ENCODE measurements at regions not wholly inside any gene's neighbourhood (a gene's known extent, or its start where the extent isn't known, plus 50 kb on each side); places are given as distances from the start of the nearest gene placed in this dataset.

- no peaks in the 10 kb centered on the region for H3K9me3 ChIP-seq
- DNase-seq = no peak
- no peaks in the 10 kb centered on the region for H3K36me3 ChIP-seq
- no peaks in the 10 kb centered on the region for H3K27me3 ChIP-seq
- no peak overlapping the region for H3K27ac ChIP-seq
- intact Hi-C loops (cut with DNase I) = no loop called here
- no peak for TF ChIP-seq CTCF (IDR thresholded peaks at IDR 0.05)
- H3K9ac ChIP-seq (ENCODE audit: low read depth in 2 of 2, low read length in 2 of 2) = no peak overlapping the region
- no peak overlapping the region for H3K4me3 ChIP-seq
- no peaks in the 10 kb centered on the region for H3K4me1 ChIP-seq
These were observed 1295.1 kb upstream of the PCDH20 start for GRCh38 chr13:62710787-62711186.

DNA sequence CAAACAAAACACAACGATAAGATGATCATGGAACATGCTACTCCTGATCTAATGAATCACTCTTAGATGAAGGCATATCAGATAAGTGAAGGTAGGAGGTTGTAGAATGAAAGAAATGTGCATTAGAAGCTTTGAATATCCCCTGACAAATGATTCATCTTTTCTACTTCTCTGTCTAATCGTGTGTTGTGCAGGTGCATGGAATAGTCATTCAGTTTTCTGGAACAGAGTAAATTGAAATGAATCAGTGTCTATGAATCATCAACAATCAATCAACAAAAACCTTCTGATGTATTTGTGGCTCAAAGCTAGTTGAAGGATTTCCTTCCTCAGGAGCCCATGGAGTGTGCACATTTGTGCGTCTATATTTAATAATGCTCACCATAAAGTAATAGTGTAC lies 1290.4 kb upstream of the PCDH20 start:
- H3K4me3 ChIP-seq = no peak overlapping the region
- intact Hi-C loops (cut with DNase I) = no loop called here

DNA sequence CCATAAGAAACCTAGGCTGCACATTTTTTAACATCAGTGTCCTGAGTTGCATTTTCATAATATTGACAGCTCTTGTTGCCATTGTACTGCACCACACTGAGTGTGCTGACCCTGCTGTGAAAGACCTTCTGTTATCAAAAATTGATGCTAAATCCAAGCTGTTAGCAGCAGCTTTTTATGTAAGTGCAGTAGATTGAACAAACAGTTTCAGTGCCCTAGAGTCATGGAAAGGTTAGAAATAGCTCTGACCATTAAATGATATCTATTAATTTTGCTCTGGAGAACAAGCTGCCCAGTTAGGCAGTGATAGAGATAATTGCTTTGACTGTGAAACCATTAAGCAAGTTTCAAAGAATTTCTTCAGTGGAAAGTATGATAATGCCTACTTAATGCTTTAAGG lies 1289.2 kb upstream of the PCDH20 start:
- H3K9me3 ChIP-seq = no peaks in the 10 kb centered on the region
- DNase-seq = no peak
- H3K27me3 ChIP-seq = no peaks in the 10 kb centered on the region
- H3K27ac ChIP-seq = no peak overlapping the region
- TF ChIP-seq CTCF (IDR thresholded peaks at IDR 0.05) = no peak
- intact Hi-C loops (cut with DNase I) = no loop called here
- H3K9ac ChIP-seq (ENCODE audit: low read depth in 2 of 2, low read length in 2 of 2) = no peak overlapping the region
- H3K4me3 ChIP-seq = no peak overlapping the region
- no peaks in the 10 kb centered on the region for H3K36me3 ChIP-seq
- no peaks in the 10 kb centered on the region for H3K4me1 ChIP-seq

More for the DNA sequence above, 1290.4 kb upstream of the PCDH20 start:
- no peaks in the 10 kb centered on the region for H3K9me3 ChIP-seq
- no peak for TF ChIP-seq CTCF (IDR thresholded peaks at IDR 0.05)
- H3K4me1 ChIP-seq = no peaks in the 10 kb centered on the region
- no peak for DNase-seq
- no peak overlapping the region for H3K27ac ChIP-seq
- H3K36me3 ChIP-seq = no peaks in the 10 kb centered on the region
- H3K27me3 ChIP-seq = no peaks in the 10 kb centered on the region
- H3K9ac ChIP-seq (ENCODE audit: low read depth in 2 of 2, low read length in 2 of 2) = no peak overlapping the region

- H3K36me3 ChIP-seq = no peaks in the 10 kb centered on the region
These were observed 1286.9 kb upstream of the PCDH20 start for GRCh38 chr13:62702502-62702901.

DNA sequence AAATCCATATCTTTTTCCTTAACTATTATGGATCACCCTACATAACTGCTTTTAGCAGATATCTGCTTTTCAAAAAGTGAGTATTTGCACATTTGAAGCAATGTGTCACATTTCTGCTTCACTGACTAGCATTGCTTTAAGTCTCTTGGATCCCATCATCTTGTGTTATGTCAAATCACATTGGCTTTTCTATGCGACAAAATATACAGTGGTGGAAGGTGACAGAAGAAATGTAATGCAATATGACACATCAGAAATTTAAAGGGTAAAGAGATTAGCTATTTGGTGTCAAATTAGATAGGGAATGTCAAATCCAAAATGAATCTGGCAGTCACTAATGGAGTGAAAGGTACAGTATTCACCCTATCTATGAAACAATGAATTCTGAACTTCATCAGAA lies 1282.1 kb upstream of the PCDH20 start:
- intact Hi-C loops (cut with DNase I) = no loop called here
- H3K36me3 ChIP-seq = no peaks in the 10 kb centered on the region
- H3K27me3 ChIP-seq = no peaks in the 10 kb centered on the region
- DNase-seq = no peak
- H3K9me3 ChIP-seq = no peaks in the 10 kb centered on the region
- no peak for TF ChIP-seq CTCF (IDR thresholded peaks at IDR 0.05)
- H3K27ac ChIP-seq = no peak overlapping the region
- no peak overlapping the region for H3K9ac ChIP-seq (ENCODE audit: low read depth in 2 of 2, low read length in 2 of 2)
- no peaks in the 10 kb centered on the region for H3K4me1 ChIP-seq
- no peak overlapping the region for H3K4me3 ChIP-seq

More at GRCh38 chr13:62702502-62702901, 1286.9 kb upstream of the PCDH20 start:
- H3K27me3 ChIP-seq = no peaks in the 10 kb centered on the region
- no peak for TF ChIP-seq CTCF (IDR thresholded peaks at IDR 0.05)
- no peak overlapping the region for H3K9ac ChIP-seq (ENCODE audit: low read depth in 2 of 2, low read length in 2 of 2)
- no peaks in the 10 kb centered on the region for H3K9me3 ChIP-seq
- H3K4me3 ChIP-seq = no peak overlapping the region
- intact Hi-C loops (cut with DNase I) = no loop called here
- no peaks in the 10 kb centered on the region for H3K4me1 ChIP-seq
- H3K27ac ChIP-seq = no peak overlapping the region
- DNase-seq = no peak

DNA sequence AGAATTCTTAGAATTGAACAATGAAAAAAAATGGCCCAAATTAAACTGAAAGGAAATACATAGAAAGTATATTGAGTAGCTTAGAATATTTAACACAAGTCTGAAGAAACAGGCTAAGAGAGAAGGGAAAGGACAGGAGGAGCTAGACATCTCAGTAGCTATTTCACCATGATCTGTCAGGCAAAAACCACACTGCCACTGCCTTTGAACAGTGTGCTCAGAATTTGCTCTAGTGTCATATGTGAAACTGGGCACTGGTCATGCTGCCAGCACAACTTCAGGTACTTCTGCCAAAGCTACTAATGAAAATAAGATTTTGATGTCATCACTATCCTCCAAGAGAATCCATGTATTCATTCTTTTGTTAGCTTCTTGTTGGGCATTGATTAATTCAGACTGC lies 1280.8 kb upstream of the PCDH20 start:
- H3K4me1 ChIP-seq = no peaks in the 10 kb centered on the region
- no peak overlapping the region for H3K9ac ChIP-seq (ENCODE audit: low read depth in 2 of 2, low read length in 2 of 2)
- intact Hi-C loops (cut with DNase I) = no loop called here
- H3K27me3 ChIP-seq = no peaks in the 10 kb centered on the region
- H3K4me3 ChIP-seq = no peak overlapping the region
- no peaks in the 10 kb centered on the region for H3K9me3 ChIP-seq
- no peak for TF ChIP-seq CTCF (IDR thresholded peaks at IDR 0.05)
- no peaks in the 10 kb centered on the region for H3K36me3 ChIP-seq
- H3K27ac ChIP-seq = no peak overlapping the region
- no peak for DNase-seq

Measured in colonic mucosa (tissue), 4 donors.